ENCODE measurements at regions not wholly inside any gene's neighbourhood (a gene's known extent, or its start where the extent isn't known, plus 50 kb on each side); places are given as distances from the start of the nearest gene placed in this dataset.
A peak's percentile ranks its signal among the peaks of the same experiment; 100 is the strongest.

DNA sequence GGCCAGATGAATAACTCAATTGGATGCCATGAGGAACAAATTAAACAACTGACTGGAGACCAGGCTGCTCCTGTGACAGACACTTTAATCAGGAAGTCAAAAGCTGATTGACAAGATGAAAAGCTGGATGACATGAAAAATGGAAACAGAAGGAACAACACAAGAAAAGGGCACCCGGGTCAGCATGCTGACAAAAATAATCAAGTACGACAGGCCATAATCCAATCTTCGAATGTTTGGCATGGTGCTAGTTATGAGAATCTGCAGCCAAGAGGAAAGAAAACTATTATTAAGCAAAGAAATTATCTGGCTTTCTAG is 544.7 kb downstream of the ETNK1 start:
- no peak for DNase-seq (ENCODE audit: low read depth, low spot score)

DNA sequence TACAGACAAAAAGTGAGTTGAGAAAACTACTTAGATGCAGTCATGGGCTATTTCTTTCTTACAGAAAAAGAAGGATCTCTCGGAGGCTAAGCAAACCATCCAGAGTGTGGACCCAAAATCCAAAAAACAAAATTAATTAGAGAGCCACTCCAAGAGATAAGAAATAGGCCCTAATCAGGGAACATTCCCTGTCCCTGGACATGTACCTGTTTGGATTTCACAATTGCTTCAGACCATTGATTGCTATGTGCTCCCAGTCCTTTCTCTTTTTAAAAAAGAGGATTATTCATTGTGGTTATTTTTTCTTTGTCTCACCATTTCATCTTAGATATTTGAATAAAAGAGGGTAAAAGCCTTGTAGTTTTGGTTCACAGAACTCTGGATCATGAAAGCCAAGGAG is 549.9 kb downstream of the ETNK1 start:
- no peak for DNase-seq (ENCODE audit: low read depth, low spot score)

DNA sequence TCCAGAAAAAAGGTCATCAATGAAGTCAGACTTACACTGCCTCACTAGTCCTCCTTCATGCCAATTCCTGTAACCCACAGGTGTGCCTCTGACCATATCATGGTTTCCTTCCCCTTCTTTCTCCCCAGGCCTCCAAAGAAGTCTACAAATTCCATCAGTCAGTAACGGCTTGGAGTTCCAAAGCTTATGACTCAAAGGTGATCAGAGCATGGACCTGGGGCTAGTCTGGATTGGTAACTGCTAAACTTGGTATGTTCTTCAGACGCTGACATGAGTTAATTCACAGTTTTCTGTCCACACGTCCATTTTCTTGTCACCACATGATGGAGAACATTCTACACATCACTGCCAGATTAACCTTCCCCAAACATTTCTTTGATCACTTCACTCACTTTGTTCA is 560.4 kb downstream of the ETNK1 start:
- no peak for DNase-seq (ENCODE audit: low read depth, low spot score)

DNA sequence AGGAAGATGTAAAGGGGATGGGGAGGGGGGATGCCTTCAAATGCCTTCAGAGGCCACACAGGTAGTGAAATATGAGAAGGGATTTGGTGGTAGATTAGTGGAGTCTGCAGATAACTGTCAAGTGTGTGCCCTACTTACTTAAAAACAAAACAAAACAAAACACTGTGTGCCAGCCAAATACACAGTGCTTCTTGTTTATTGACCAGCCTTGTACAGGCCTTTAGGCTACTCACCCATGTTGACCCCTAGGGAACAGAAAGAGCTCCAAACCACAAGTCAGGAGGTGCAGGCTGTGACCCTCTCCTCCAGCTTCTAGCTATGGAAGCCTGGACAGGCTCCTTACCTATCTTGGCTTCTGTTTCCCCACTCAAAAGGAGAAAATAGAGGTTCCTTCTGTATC is 562.0 kb downstream of the ETNK1 start:
- no peak for DNase-seq (ENCODE audit: low read depth, low spot score)

DNA sequence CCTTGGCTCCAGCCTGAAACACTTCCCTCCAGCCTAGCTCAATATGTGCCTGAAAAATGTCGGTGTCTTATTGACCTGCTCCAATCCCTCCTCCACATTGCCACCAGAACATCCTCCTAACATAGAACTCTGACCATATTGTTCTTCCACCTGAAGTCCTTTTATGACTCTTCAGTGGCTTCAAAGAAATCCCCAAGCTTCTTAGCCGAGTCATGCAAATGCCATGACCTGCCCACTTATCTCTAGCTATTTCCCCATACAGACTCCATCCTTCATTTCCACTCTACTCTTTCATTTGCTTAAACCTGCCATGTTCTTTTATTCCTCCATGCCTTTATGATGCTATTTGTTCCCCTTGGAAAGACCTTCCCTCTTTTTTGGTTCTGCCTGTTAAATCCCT is 568.6 kb downstream of the ETNK1 start:
- DNase-seq (ENCODE audit: low read depth, low spot score): no peak

DNA sequence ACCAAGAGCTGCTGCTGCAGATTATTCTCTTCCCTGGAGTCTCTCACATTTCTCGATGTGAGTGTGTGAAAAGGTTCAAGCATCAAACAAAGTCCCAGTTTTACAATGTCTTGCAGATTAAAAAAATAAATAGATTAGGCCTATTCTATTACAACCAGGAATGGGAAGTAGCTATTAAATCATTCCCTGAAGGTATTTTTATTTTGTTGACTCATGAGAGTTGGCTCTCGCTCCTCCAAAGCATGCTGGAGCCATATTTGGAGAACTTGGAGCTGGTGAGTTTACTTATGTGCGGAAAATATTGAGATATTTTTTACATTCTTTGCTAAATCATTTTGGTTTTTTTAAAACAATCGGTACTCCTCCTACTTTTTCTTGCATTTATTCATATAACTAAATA is 572.3 kb downstream of the ETNK1 start:
- no peak for DNase-seq (ENCODE audit: low read depth, low spot score)

DNA sequence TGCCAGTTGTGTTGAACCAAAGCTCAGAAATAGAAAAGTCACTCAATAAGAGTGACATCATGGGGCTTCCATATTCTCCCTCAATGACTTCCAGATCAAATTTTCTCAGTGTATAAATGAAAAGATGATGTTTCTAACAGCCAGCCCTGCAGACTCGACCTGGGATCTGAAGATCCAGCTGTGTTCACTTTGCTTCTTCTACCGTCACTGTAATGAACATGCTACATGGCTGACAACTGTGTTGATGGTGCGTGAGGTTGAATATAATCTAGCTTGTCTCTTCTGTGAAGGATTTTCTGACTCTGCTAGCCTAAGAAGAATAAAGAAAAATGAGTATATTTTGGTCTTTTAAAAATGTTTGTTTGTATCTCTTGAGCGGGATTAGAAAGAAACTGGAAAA is 577.8 kb downstream of the ETNK1 start:
- no peak for DNase-seq (ENCODE audit: low read depth, low spot score)

DNA sequence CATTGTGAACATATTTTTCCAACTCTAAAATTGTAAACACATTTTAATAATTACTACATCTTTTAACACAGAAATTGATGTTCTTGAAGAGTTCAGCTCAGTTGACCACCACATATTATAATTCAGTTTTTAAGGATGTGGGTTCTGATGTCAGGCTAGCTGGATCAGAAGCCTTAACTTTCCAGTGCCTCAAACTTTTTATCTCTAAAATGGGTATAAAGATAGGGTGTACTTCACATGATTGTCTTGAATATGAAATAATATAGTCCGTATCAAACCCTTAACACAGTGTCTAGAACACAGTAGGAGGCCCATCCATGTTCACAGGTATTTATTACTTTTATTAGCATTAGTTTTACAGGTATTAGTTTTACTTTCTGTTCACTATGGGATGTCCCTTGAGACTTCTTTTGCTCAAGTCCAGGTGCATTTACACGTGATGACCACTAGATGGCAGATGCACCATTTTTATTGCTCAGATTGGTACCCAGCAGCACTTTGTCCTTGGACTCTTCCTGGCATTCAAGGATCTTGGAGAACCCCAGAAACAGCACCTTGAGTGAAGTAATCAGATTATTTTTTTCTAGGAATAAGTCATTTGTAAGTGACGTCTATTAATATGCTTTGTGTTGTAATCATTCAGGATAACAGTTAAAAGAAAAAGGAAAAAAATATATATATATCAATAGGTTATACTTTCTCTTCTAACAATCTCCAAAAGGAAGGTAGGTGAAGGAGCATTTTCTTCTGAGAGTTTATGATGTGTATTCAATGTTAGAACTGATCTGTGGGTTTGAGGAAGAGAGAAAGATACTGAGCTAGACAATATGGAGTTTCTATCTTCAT is 580.2 kb downstream of the ETNK1 start:
- DNase-seq (ENCODE audit: low read depth, low spot score): peak; percentile 34

DNA sequence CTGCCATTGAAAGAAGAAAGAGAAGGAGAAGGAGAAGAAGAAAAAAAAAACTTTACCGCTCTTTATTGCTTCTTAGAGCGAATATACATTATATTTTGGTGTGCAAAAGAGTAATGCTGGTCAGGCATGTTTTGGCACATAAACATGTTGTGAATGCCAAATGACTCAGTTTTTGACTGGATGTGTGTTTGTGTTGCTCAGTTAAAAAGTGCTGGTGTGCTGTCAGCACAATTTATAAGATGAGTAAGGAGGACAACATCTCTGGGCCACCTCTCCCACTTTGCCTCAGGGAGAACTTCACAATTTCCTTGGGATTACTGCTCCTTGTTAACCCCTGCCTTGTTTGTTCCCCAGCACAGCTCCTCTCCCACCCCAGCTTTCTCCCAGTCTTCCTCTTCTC is 584.8 kb downstream of the ETNK1 start:
- DNase-seq (ENCODE audit: low read depth, low spot score): no peak

DNA sequence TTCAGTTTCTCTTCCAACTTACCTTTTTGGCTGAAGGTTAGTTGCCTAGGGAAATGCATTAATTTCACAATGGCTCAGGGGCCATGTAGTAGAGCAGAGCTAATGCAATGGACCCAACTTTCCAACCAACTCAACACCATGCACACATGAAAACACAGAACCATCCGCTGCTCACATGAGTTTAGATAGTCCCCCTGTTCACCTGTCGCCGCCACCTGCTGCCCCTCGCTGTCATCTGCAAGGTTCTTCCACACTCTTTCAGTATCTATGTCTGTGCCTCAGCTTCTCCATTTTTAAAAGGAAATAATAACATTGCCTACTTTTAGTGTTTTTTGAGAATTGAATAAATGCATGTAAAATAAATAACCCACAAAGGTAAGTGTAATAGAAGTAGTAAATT is 585.6 kb downstream of the ETNK1 start:
- DNase-seq (ENCODE audit: low read depth, low spot score): no peak

DNA sequence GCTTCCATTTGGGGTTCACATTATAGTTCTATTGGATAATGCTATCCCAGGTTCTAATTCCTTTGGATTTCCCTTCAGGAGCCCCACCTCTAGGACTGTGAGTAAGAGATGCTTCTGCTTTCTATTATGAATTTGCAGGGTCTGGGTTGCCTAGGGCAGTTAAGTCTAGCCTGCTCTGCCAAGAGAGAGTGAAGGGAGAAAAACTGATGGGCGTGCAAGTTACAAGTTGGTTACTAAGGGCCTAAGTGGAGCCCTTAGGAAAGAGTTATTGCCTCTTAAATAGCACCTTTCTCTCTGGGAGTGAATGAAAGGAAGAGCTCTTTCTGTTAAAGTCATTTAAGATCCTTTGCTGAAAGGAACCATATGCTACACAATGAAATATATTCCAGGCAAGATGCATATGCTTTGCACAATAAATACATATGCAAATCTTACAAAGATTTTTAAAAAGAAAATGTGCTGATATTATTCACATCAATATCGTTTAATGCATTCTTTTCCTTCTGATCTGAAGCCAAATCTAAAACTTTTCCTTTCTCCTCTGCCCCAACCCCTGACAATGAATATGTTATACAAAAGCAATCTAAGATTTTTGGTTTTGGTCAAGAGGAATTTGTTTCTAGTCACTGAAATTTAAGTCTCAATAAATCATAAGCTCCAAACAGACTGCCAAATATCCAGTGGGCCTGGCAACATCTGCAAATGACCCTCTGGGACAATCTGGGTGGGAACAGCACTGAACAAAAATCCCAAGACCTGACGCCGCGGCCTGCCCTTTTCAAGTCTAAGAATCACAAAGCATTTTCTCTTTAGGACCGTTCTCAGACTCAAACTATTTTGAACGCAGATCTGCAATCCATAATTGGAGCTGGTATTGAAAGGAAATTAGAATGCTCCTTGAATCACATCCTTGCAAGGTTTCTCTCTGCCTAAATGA is 586.7 kb downstream of the ETNK1 start:
- no peak for DNase-seq (ENCODE audit: low read depth, low spot score)

DNA sequence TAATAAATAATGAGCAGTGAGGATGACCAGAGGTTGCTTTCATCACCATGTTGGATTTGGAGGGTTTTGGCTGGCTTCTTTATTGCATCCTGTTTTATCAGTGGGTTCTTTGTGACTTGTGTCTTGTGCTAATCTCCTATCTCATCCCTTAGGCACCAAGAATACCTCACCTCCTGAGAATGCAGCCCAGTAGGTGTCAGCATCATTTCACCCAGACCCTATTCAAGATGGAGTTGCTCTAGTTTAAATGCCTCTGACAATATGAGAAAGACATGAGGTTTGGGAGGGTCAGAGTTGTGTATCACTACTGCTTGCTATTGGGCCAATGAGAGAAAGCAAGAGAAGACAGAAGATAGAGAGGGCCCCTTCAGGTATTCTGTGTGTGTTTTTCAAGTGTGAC is 592.2 kb downstream of the ETNK1 start:
- no peak for DNase-seq (ENCODE audit: low read depth, low spot score)

DNA sequence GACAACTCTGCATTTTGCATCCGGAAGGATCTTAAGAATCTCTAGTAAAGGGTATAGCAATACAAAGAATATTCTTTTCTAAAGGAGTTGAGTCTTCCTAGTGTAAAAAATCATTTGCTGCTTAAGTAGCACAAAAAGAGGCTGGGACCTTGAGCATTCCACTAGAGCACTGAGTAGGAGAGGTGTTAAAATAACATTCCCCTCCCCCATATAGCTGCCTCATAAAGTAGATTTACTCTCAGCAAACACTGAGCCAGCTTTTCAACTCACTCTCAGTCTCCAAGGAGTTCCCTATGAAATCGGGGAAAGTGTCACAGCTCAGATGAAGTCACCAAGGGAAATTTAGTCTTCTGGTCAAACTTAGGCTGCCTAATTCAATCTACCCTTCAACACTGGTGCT is 592.7 kb downstream of the ETNK1 start:
- no peak for DNase-seq (ENCODE audit: low read depth, low spot score)

DNA sequence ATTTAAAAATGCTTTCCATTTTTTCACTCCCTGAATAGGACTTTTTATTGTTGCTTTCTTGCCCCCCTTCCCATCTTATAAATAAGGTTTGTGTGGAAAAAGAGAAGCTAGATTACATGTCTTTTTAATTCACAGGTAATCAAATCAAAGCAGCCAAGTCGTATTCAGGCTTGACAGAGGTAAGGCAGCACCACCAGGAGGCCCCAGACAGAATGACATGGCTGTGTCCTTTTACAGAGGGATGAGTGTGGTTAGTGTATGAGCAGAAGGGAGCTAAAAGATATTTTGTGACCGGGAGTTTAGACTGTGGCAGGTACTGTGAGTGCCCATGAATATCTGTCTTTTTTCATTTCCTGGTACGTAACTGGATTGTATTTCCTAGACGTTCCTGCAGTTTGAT is 596.1 kb downstream of the ETNK1 start:
- DNase-seq (ENCODE audit: low read depth, low spot score): no peak

DNA sequence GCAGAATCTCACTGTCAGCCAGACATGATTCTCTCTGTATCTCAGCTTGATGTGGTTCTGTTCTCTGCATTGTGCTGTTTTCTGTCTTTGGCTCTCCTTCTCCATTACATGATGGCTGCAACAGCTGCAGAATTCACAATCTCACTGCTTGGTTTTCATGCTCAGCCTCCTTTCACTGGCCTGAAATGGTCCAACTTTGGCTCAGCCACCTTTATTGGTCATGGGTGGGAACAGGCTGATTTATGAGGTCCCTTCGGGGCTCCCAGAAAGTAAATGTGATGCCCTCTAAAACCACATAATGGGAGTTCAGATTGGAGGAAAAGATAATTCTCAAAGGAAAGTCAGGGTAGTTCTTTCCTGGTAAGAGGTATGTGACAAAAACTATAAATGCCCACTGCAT is 597.0 kb downstream of the ETNK1 start:
- DNase-seq (ENCODE audit: low read depth, low spot score): no peak

DNA sequence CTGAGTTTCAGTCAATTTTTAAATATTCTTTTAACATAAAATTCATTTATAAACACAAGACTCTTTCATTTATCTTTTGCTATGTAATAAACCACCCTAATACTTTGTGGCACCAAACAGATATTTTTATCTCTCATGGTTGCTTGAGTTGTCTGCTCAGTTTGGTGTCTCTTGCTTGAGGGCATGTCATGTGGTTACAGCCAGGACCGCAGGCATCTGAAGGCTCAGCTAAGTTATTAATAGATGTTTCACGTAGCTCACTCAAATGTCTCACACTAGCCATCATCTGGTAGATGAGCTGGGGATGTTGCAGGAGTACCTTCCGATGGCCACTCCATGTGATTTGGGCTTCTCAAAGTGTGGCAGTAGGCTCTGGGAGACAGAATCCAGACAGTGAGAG is 597.8 kb downstream of the ETNK1 start:
- DNase-seq (ENCODE audit: low read depth, low spot score): no peak

DNA sequence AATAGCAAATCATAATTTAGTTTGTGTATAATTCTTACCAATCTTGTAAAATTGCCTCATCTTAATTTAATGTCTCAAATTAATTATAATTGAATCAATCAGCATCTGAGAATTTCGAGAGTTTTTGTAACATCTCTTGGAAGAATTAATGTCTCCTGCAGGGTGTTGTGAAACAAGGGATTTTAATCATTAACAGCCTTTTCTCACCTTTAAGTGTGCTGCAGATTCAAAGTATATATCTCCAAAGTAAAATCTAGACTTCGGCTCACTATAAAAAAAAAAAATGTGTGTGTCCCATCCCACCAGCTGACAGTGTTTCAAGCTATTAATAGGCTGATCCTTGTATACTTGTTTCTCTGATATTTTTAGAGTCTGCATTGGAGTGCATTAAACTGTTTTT is 603.1 kb downstream of the ETNK1 start:
- no peak for DNase-seq (ENCODE audit: low read depth, low spot score)

DNA sequence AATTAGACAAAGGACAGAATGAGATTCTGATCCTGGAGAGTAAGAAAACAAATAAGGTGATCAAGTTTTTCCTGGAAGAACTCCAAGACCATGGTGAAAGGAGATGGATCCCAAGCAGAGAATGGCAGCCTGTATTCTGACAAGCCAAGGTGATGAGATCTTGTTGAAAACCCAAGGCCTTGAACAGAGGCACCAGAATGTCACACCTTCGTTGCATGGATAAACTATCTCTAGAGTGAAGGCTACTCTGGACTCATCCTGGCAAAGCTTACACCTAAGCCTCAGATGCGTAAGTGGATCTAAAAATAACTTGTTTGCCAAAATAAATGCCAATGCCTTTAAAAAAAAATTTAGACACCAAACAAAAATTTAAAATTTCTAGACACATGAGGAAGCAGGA is 605.9 kb downstream of the ETNK1 start:
- DNase-seq (ENCODE audit: low read depth, low spot score): no peak

DNA sequence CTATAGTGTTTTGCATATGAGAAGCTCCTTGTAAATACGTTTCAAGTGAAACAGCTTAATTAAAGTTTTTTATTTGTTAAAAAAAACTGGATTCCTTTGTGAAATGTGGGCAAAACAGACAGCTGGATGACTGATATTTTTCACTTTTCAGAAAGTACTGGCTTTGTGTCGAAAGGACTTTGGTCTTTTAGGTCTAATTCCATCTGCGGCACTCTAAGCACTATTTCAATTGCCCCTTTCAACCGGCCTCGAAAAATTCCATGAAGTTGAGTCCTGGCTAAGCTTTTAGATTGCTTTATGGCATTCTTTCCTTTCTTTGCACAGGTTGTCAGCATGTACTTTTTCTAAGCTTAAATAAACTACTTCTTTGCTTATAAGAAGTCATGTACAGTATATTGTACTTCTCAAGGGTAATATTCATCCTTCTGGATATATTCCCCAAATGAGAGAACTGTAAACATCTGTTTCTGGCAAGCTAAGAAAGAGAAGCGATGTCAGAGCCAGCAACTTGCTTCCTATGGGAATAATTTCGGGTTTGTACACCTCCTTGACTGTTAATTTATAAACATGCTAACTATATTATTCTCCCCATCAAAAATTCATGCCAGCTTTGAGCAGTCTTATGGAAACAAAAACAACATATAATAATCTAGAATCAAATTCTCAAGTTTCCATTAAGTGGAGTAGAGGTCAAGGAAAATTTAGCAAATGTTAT is 611.3 kb downstream of the ETNK1 start:
- no peak for DNase-seq (ENCODE audit: low read depth, low spot score)

DNA sequence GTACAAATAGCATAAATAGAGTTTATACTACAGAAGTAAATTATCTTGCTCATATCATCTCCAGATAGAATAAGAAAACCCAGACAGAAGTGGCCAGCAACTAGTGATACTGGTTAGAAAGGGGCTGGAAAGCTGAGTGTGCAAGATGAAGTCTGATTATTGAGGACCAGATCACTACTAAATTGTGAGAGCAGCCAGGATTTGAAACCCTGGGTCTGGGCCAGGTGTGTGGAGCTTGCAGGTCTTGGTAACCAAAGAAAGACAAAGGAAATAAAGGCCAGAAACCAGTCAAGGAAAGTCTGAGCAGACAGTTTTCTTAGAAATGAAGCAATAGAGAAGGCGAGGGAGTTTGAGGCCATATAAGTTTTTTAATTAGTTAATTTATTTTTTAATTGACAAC is 611.8 kb downstream of the ETNK1 start:
- DNase-seq (ENCODE audit: low read depth, low spot score): no peak

DNA sequence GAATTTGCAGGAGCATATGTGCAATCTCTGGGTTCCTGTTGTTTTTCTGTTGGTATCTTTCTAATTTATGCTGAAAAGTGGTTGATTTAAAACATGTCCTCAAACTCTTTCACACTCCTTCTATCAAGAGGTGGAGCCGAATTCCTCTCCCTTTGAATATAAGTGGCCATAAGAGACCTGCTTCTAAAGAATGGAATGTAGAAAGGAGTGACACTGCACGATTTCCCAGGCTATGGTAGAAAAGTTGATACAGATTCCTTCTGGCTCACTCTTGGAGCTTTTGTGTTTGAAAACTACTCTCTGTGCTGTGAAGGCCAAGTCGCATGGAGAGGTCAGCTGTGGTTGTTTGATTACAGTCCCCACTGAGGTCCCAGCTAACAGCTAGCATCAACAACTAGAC is 613.2 kb downstream of the ETNK1 start:
- no peak for DNase-seq (ENCODE audit: low read depth, low spot score)

DNA sequence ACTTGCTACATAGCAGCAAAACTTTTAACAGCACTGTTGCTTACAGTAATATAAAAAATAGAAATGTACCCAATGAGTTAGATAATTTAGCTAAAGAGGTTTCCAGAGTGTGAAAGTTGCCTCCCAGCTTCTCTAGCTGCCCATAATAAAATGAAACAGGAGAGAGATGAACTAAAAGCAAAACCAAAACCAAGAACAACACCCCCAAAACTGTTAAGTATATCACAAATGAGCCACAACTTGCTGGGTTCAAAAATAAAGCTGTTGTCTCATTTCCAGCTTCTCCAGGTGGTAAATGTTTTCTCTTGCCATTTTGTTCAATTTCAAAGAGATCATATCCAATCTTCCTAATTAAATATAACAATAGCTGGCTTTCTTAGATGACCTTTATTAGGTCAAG is 614.0 kb downstream of the ETNK1 start:
- DNase-seq (ENCODE audit: low read depth, low spot score): no peak
